Mucosa of descending colon (tissue), 3 donors: ENCODE measurements at regions not wholly inside any gene's neighbourhood (a gene's known extent, or its start where the extent isn't known, plus 50 kb on each side); places are given as distances from the start of the nearest gene placed in this dataset.

Source experiments
- ATAC-seq: fragments of 200-7000 bp; cut with Tn5 transposase; one replicate; pipeline ENCODE4 v1.9.1; 2020; ENCODE audit warnings: mild to moderate bottlenecking, moderate library complexity
- DNase-seq, 3 donors: peaks; one replicate each; pipeline ENCODE4 v3.0.0-alpha.2; 2020
- H3K36me3 ChIP-seq: fragments of 200-600 bp; one replicate; pipeline ENCODE4 v1.8.0; 2021; ENCODE audit warnings: low read depth, mild to moderate bottlenecking
- H3K4me1 ChIP-seq: fragments of 200-600 bp; one replicate; pipeline ENCODE4 v1.8.0; 2021; ENCODE audit warnings: low read depth, mild to moderate bottlenecking
- H3K4me3 ChIP-seq: fragments of 200-600 bp; one replicate; pipeline ENCODE4 v1.8.0; 2021; ENCODE audit warnings: mild to moderate bottlenecking
- H3K9me3 ChIP-seq: fragments of 200-600 bp; one replicate; pipeline ENCODE4 v1.8.0; 2021; ENCODE audit warnings: mild to moderate bottlenecking
- CTCF ChIP-seq: fragments of 200-600 bp; IDR thresholded peaks from one replicate; pipeline ENCODE4 v1.8.0; 2022; ENCODE audit warnings: antibody characterized with exemption, mild to moderate bottlenecking
- intact Hi-C, 2 donors: fragments of 100-400 bp; cut with DNase I in 1 of 2; cut with micrococcal nuclease in 1 of 2; formaldehyde crosslinking; loops; one replicate each; pipeline versions ENCODE4 v1.11.0 to v1.11.1; 2022; cut with DNase I, micrococcal nuclease
- donor health status: DM: no; HTN: no; CAD: no; lungs with moderate emphysema.
- donor health status: DM: no; HTN: no; CAD: no.
- donor health status: DM: no; HTN: yes; CAD: no.

GRCh38 chr5:79856456-79857055 is 134.5 kb downstream of the MTX3 start:
- no peaks in the 10 kb centered on the region for H3K4me1 ChIP-seq
- H3K9me3 ChIP-seq = no peaks in the 10 kb centered on the region
- DNase-seq (no peak), ATAC-seq (no peak)
- intact Hi-C loops = no loop called here
- no peak for TF ChIP-seq CTCF
- H3K4me3 ChIP-seq = no peak overlapping the region
- H3K36me3 ChIP-seq = no peaks in the 10 kb centered on the region

- DNase-seq (no peak), ATAC-seq (no peak)
- H3K4me1 ChIP-seq = no peaks in the 10 kb centered on the region
- H3K36me3 ChIP-seq = no peaks in the 10 kb centered on the region
- intact Hi-C loops = no loop called here
- H3K9me3 ChIP-seq = no peaks in the 10 kb centered on the region
- no peak overlapping the region for H3K4me3 ChIP-seq
- TF ChIP-seq CTCF = no peak
Measured at GRCh38 chr5:79853676-79854418, 137.2 kb downstream of the MTX3 start.

- Histone ChIP-seq H3K4me1 (no peaks in the 10 kb centered on the region), H3K9me3 (no peaks in the 10 kb centered on the region), H3K4me3 (no peak overlapping the region), H3K36me3 (no peaks in the 10 kb centered on the region)
- no peak for DNase-seq
- ATAC-seq = no peak
- no peak for TF ChIP-seq CTCF
- intact Hi-C loops = no loop called here
Measured at GRCh38 chr5:79853028-79853427, 138.0 kb downstream of the MTX3 start.

GRCh38 chr5:79851391-79851863 is 139.6 kb downstream of the MTX3 start:
- H3K4me1 ChIP-seq = no peaks in the 10 kb centered on the region
- DNase-seq (no peak), ATAC-seq (no peak)
- H3K36me3 ChIP-seq = no peaks in the 10 kb centered on the region
- H3K4me3 ChIP-seq = no peak overlapping the region
- no peaks in the 10 kb centered on the region for H3K9me3 ChIP-seq
- TF ChIP-seq CTCF = no peak
- intact Hi-C loops = no loop called here

- intact Hi-C loops = no loop called here
Measured at GRCh38 chr5:79850941-79851340, 140.1 kb downstream of the MTX3 start.

More at GRCh38 chr5:79850941-79851340, 140.1 kb downstream of the MTX3 start:
- no peaks in the 10 kb centered on the region for H3K9me3 ChIP-seq
- no peaks in the 10 kb centered on the region for H3K4me1 ChIP-seq
- no peak overlapping the region for H3K4me3 ChIP-seq
- no peaks in the 10 kb centered on the region for H3K36me3 ChIP-seq
- TF ChIP-seq CTCF = no peak
- no peak for ATAC-seq
- DNase-seq = no peak
